ENCODE measurements at regions not wholly inside any gene's neighbourhood (a gene's known extent, or its start where the extent isn't known, plus 50 kb on each side); places are given as distances from the start of the nearest gene placed in this dataset.

DNA sequence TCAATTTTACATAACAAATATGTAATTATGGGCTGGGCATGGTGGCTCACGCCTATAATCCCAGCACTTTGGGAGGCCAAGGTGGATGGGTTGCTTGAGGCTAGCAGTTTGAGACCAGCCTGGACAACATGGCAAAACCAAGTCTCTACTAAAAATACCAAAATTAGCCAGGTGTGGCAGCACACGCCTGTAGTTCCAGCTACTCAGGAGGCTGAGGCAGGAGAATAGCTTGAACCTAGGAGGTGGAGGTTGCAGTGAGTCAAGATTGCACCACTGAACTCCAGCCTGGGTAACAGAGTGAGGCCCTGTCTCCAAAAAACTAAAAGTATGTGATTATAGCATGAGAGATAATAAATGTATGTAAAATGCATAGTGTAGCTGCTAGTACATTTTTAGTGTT, 229.0 kb downstream of the PPARGC1A start:
- H3K36me3 ChIP-seq (replicated peaks in 1 of 2; ENCODE audit: control insufficient read depth in 1 of 2, insufficient read depth in 2 of 2, low read length in 2 of 2), result no peaks in the 10 kb centered on the region
- no TSS peak for BruUV-seq (replicated peaks)
- intact Hi-C loops (cut with micrococcal nuclease; ENCODE audit: unreplicated experiment), result no loop called here
- H3K9me3 ChIP-seq (ENCODE audit: low read length), result no peaks in the 10 kb centered on the region
- no peak overlapping the region for H2AFZ ChIP-seq (ENCODE audit: low read length)
- no peaks in the 10 kb centered on the region for H3K4me1 ChIP-seq (ENCODE audit: insufficient read depth, low read length)
- no peaks in the 10 kb centered on the region for H4K20me1 ChIP-seq (ENCODE audit: insufficient read depth, low read length)
- no peak overlapping the region for H3K4me2 ChIP-seq (ENCODE audit: low read depth, low read length)
- whole genome bisulfite sequencing (ENCODE audit: low lambda C conversion rate), result 2% methylated on average over 2 of the region's 2 CpGs
- TF ChIP-seq STAG1 (CRISPR knock-in tag; IDR thresholded peaks at IDR 0.05), result peak; percentile 54
- TF ChIP-seq, protein P1, sequence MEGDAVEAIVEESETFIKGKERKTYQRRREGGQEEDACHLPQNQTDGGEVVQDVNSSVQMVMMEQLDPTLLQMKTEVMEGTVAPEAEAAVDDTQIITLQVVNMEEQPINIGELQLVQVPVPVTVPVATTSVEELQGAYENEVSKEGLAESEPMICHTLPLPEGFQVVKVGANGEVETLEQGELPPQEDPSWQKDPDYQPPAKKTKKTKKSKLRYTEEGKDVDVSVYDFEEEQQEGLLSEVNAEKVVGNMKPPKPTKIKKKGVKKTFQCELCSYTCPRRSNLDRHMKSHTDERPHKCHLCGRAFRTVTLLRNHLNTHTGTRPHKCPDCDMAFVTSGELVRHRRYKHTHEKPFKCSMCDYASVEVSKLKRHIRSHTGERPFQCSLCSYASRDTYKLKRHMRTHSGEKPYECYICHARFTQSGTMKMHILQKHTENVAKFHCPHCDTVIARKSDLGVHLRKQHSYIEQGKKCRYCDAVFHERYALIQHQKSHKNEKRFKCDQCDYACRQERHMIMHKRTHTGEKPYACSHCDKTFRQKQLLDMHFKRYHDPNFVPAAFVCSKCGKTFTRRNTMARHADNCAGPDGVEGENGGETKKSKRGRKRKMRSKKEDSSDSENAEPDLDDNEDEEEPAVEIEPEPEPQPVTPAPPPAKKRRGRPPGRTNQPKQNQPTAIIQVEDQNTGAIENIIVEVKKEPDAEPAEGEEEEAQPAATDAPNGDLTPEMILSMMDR (CRISPR knock-in tag; IDR thresholded peaks at IDR 0.05), result peak; percentile 39
- TF ChIP-seq MXD4 (CRISPR knock-in tag; IDR thresholded peaks at IDR 0.05), result no peak
- POLR2A ChIA-PET, result no interaction called here
- CTCF ChIA-PET (ENCODE audit: low intra/inter-chr PET ratio, low total read pairs), result no interaction called here
- no peak overlapping the region for H3K27ac ChIP-seq (ENCODE audit: extremely low read length, insufficient read depth, low read length)
- no peak overlapping the region for H3K9ac ChIP-seq (ENCODE audit: insufficient read depth, low read depth, low read length)
- H3K4me3 ChIP-seq (replicated peaks in 1 of 3; ENCODE audit: insufficient read depth in 1 of 3, low read depth in 2 of 3, low read length in 3 of 3), result no peak overlapping the region
- FAIRE-seq (no peak), ATAC-seq (no peak), DNase-seq (ENCODE audit: low spot score) (no peak)
- H3K79me2 ChIP-seq (ENCODE audit: insufficient read depth, low read length), result no peaks in the 10 kb centered on the region
- in situ Hi-C loops (cut with HindIII; ENCODE audit: extremely low pct_ligation_motif_present, low pct_unique_long_range_greater_than_20kb), result no loop called here
- H3K27me3 ChIP-seq (ENCODE audit: control insufficient read depth in 1 of 2, insufficient read depth in 2 of 2, low read length in 2 of 2), result no peaks in the 10 kb centered on the region; a peak in 1 of 5 replicates

DNA sequence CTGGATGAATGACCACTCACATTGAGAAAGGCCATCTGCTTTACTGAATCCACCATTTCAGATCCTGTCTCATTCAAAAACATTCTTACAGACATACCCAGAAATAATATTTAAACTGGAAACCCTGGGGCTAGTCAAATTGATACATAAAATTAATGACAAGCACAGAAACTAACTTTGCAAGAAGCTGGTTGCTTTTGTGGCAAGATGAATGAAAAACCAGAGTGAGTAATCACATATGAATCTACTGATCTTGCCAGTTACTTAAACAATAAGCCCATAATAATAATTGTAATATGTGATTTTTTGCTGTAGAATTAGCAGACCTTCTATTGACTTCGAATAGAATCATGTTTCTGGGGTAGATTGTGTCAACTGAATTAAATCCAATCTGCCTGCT, 235.1 kb downstream of the PPARGC1A start:
- ATAC-seq (no peak), FAIRE-seq (no peak), DNase-seq (ENCODE audit: low spot score) (no peak)
- Histone ChIP-seq H3K9ac (ENCODE audit: insufficient read depth, low read depth, low read length) (no peak overlapping the region), H3K27me3 (ENCODE audit: control insufficient read depth in 1 of 2, insufficient read depth in 2 of 2, low read length in 2 of 2) (no peaks in the 10 kb centered on the region), H2AFZ (ENCODE audit: low read length) (no peak overlapping the region), H3K27ac (ENCODE audit: extremely low read length, insufficient read depth, low read length) (no peak overlapping the region), H3K36me3 (replicated peaks in 1 of 2; ENCODE audit: control insufficient read depth in 1 of 2, insufficient read depth in 2 of 2, low read length in 2 of 2) (no peaks in the 10 kb centered on the region), H3K4me3 (replicated peaks in 1 of 3; ENCODE audit: insufficient read depth in 1 of 3, low read depth in 2 of 3, low read length in 3 of 3) (no peak overlapping the region), H3K79me2 (ENCODE audit: insufficient read depth, low read length) (no peaks in the 10 kb centered on the region), H4K20me1 (ENCODE audit: insufficient read depth, low read length) (no peaks in the 10 kb centered on the region), H3K9me3 (ENCODE audit: low read length) (no peaks in the 10 kb centered on the region), H3K4me2 (ENCODE audit: low read depth, low read length) (no peak overlapping the region), H3K4me1 (ENCODE audit: insufficient read depth, low read length) (no peaks in the 10 kb centered on the region)
- no TSS peak for BruUV-seq (replicated peaks)
- intact Hi-C loops (cut with micrococcal nuclease; ENCODE audit: unreplicated experiment), result no loop called here
- ChIA-PET POLR2A (no interaction called here), CTCF (ENCODE audit: low intra/inter-chr PET ratio, low total read pairs) (no interaction called here)
- 0% methylated on average over 1 of the region's 1 CpG for WGBS (ENCODE audit: low lambda C conversion rate)
- TF ChIP-seq, protein P2, sequence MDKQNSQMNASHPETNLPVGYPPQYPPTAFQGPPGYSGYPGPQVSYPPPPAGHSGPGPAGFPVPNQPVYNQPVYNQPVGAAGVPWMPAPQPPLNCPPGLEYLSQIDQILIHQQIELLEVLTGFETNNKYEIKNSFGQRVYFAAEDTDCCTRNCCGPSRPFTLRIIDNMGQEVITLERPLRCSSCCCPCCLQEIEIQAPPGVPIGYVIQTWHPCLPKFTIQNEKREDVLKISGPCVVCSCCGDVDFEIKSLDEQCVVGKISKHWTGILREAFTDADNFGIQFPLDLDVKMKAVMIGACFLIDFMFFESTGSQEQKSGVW (CRISPR knock-in tag; IDR thresholded peaks at IDR 0.05; ENCODE audit: borderline replicate concordance), result no peak
- no peak for TF ChIP-seq FOXK2 (IDR thresholded peaks at IDR 0.05)
- no peak for TF ChIP-seq SMAD1 (CRISPR knock-in tag; IDR thresholded peaks at IDR 0.05; ENCODE audit: borderline replicate concordance, low read depth)
- TF ChIP-seq PHF8 (CRISPR knock-in tag; IDR thresholded peaks at IDR 0.05), result no peak
- TF ChIP-seq GTF2F1 (IDR thresholded peaks at IDR 0.05; ENCODE audit: low read length), result no peak
- no peak for TF ChIP-seq ZNF546 (CRISPR knock-in tag; conservative IDR thresholded peaks at IDR 0.05)
- TF ChIP-seq, protein P3, sequence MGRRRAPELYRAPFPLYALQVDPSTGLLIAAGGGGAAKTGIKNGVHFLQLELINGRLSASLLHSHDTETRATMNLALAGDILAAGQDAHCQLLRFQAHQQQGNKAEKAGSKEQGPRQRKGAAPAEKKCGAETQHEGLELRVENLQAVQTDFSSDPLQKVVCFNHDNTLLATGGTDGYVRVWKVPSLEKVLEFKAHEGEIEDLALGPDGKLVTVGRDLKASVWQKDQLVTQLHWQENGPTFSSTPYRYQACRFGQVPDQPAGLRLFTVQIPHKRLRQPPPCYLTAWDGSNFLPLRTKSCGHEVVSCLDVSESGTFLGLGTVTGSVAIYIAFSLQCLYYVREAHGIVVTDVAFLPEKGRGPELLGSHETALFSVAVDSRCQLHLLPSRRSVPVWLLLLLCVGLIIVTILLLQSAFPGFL (CRISPR knock-in tag; IDR thresholded peaks at IDR 0.05), result no peak
- TF ChIP-seq TSC22D2 (CRISPR knock-in tag; IDR thresholded peaks at IDR 0.05; ENCODE audit: borderline replicate concordance), result no peak
- TF ChIP-seq, protein P4, sequence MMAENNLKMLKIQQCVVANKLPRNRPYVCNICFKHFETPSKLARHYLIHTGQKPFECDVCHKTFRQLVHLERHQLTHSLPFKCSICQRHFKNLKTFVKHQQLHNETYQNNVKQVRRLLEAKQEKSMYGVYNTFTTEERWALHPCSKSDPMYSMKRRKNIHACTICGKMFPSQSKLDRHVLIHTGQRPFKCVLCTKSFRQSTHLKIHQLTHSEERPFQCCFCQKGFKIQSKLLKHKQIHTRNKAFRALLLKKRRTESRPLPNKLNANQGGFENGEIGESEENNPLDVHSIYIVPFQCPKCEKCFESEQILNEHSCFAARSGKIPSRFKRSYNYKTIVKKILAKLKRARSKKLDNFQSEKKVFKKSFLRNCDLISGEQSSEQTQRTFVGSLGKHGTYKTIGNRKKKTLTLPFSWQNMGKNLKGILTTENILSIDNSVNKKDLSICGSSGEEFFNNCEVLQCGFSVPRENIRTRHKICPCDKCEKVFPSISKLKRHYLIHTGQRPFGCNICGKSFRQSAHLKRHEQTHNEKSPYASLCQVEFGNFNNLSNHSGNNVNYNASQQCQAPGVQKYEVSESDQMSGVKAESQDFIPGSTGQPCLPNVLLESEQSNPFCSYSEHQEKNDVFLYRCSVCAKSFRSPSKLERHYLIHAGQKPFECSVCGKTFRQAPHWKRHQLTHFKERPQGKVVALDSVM (CRISPR knock-in tag; IDR thresholded peaks at IDR 0.05), result no peak
- in situ Hi-C loops (cut with HindIII; ENCODE audit: extremely low pct_ligation_motif_present, low pct_unique_long_range_greater_than_20kb), result no loop called here

Data from HepG2 (cell line).